ENCODE measurements at regions not wholly inside any gene's neighbourhood (a gene's known extent, or its start where the extent isn't known, plus 50 kb on each side); places are given as distances from the start of the nearest gene placed in this dataset.

- DNase-seq (ENCODE audit: low read depth) = no peak
Measured at GRCh38 chr17:62913991-62914570, 52.0 kb upstream of the TANC2 start.

- no peak for DNase-seq (ENCODE audit: low read depth)
Measured at GRCh38 chr17:62912363-62912762, 53.7 kb upstream of the TANC2 start.

- DNase-seq (ENCODE audit: low read depth) = no peak
Measured at GRCh38 chr17:62911114-62911513, 54.9 kb upstream of the TANC2 start.

GRCh38 chr17:62910277-62910676, 55.8 kb upstream of the TANC2 start:
- no peak for DNase-seq (ENCODE audit: low read depth)

GRCh38 chr17:62907961-62908360, 58.1 kb upstream of the TANC2 start:
- no peak for DNase-seq (ENCODE audit: low read depth)

GRCh38 chr17:62906881-62907280, 59.2 kb upstream of the TANC2 start:
- no peak for DNase-seq (ENCODE audit: low read depth)

GRCh38 chr17:62905233-62905632, 60.8 kb upstream of the TANC2 start:
- DNase-seq (ENCODE audit: low read depth) = no peak

- no peak for DNase-seq (ENCODE audit: low read depth)
Measured at GRCh38 chr17:62902531-62903220, 63.4 kb upstream of the TANC2 start.

GRCh38 chr17:62901544-62901943, 64.5 kb upstream of the TANC2 start:
- DNase-seq (ENCODE audit: low read depth) = no peak

- no peak for DNase-seq (ENCODE audit: low read depth)
Measured at GRCh38 chr17:62900096-62900495, 65.9 kb upstream of the TANC2 start.

- no peak for DNase-seq (ENCODE audit: low read depth)
Measured at GRCh38 chr17:62899361-62899760, 66.7 kb upstream of the TANC2 start.

- DNase-seq (ENCODE audit: low read depth) = no peak
Measured at GRCh38 chr17:62898239-62898864, 67.7 kb upstream of the TANC2 start.

- peak; percentile 33 for DNase-seq (ENCODE audit: low read depth)
Measured at GRCh38 chr17:62897706-62898105, 68.3 kb upstream of the TANC2 start.

GRCh38 chr17:62895320-62896301, 70.4 kb upstream of the TANC2 start:
- DNase-seq (ENCODE audit: low read depth) = no peak

GRCh38 chr17:62892870-62893338, 73.1 kb upstream of the TANC2 start:
- DNase-seq (ENCODE audit: low read depth) = peak; percentile 96

GRCh38 chr17:62892061-62892675, 73.9 kb upstream of the TANC2 start:
- DNase-seq (ENCODE audit: low read depth) = no peak

- no peak for DNase-seq (ENCODE audit: low read depth)
Measured at GRCh38 chr17:62891659-62892058, 74.4 kb upstream of the TANC2 start.

- no peak for DNase-seq (ENCODE audit: low read depth)
Measured at GRCh38 chr17:62888765-62889164, 77.3 kb upstream of the TANC2 start.

GRCh38 chr17:62888148-62888547, 77.9 kb upstream of the TANC2 start:
- no peak for DNase-seq (ENCODE audit: low read depth)

GRCh38 chr17:62887437-62887836, 78.6 kb upstream of the TANC2 start:
- no peak for DNase-seq (ENCODE audit: low read depth)

- DNase-seq (ENCODE audit: low read depth) = no peak
Measured at GRCh38 chr17:62884781-62885180, 76.7 kb upstream of the MARCHF10 start.

All from HT1080 (cell line).